Body of pancreas (tissue), 4 donors: ENCODE measurements at regions not wholly inside any gene's neighbourhood (a gene's known extent, or its start where the extent isn't known, plus 50 kb on each side); places are given as distances from the start of the nearest gene placed in this dataset.

Experiments used
- ATAC-seq: fragments of 150-250 bp; one replicate; pipeline ENCODE4 v1.9.1; 2016
- DNase-seq, 4 donors: peaks; one replicate each; pipeline ENCODE4 v3.0.0-alpha.2; 2019
- H3K27ac ChIP-seq, 4 donors: fragments of 200-600 bp; sonication (generic); 1 replicate in 3 of 4; 2 replicates in 1 of 4; pipeline versions ENCODE4 v1.5.1 to v1.6.1; 2016 to 2019; ENCODE audit warnings: mild to moderate bottlenecking in 1 of 4, mixed read lengths in 1 of 4, moderate library complexity in 1 of 4
- H3K27me3 ChIP-seq, 2 donors: fragments of 200-600 bp; sonication (generic); one replicate each; pipeline ENCODE4 v1.6.0; 2016; ENCODE audit warnings: mild to moderate bottlenecking in 1 of 2
- H3K36me3 ChIP-seq, 2 donors: fragments of 200-600 bp; sonication (generic); replicated peaks in 1 of 2; 2 replicates each; pipeline ENCODE4 v1.5.1; 2016; ENCODE audit warnings: low read depth in 2 of 2; ENCODE audit not compliant: insufficient read depth in 1 of 2
- H3K4me1 ChIP-seq: fragments of 200-600 bp; sonication (generic); one replicate; pipeline ENCODE4 v1.6.0; 2016
- H3K4me3 ChIP-seq, 2 donors: fragments of 200-600 bp; sonication (generic); 1 replicate in 1 of 2; 2 replicates in 1 of 2; pipeline ENCODE4 v1.5.1; 2016 to 2019
- H3K9me3 ChIP-seq, 3 donors: fragments of 200-600 bp; sonication (generic); 1 replicate in 2 of 3; 2 replicates in 1 of 3; pipeline ENCODE4 v1.5.1; 2016
- CTCF ChIP-seq, 7 experiments: fragments of 450-650 bp in 4 of 7; fragments of 200-600 bp in 3 of 7; sonication (generic) in 3 of 7; IDR thresholded peaks; one replicate each; pipeline ENCODE4 v1.5.1; 2016 to 2019; ENCODE audit warnings: antibody characterized with exemption in 7 of 7
- POLR2A ChIP-seq, 3 donors: fragments of 450-650 bp; IDR thresholded peaks; one replicate each; pipeline ENCODE4 v1.6.1; 2016; ENCODE audit warnings: antibody characterized with exemption in 3 of 3, mild to moderate bottlenecking in 2 of 3
- WGBS, 2 donors: methylation state at CpG; one replicate each; pipeline ENCODE4 v1.1.5; 2017; 5-methylcytosine and 5-hydroxymethylcytosine counted together
- intact Hi-C: fragments of 100-400 bp; cut with DNase I; formaldehyde crosslinking; loops from one replicate; pipeline ENCODE4 v1.15.1; 2023

GRCh38 chrX:10055430-10055829, 88.3 kb downstream of the CLDN34 start:
- WGBS, 2 donors = 98 to 100% methylated on average over 2 to 8 of the region's 8 CpGs
- TF ChIP-seq POLR2A (IDR thresholded peaks at IDR 0.05) (no peak), CTCF (IDR thresholded peaks at IDR 0.05) (no peak)
- Histone ChIP-seq H3K36me3 (no peaks in the 10 kb centered on the region), H3K9me3 (no peaks in the 10 kb centered on the region), H3K27ac (no peak overlapping the region), H3K27me3 (no peaks in the 10 kb centered on the region), H3K4me3 (no peak overlapping the region), H3K4me1 (peaks cover 17% of the 10 kb centered on the region)
- intact Hi-C loops = no loop called here
- DNase-seq (no peak), ATAC-seq (no peak)

DNA sequence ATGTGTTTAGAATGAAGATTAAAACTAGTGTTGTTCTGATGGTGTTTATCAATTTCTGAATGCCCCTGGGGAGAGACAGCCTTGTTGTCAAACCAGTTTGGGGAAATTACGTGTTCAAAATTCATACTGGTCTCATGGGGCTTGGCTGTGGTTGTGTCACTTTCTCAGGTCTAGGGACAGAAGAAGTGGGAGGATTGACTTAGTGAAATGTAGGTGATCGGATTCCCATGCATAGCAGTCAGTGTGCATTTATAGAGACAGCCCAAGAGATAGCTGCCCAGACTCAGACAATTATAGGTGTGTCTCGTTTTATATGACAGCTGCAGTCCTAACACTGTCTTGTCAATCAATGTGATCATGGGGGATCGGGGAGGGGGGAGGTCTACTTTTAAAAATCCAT, 94.4 kb upstream of the CLCN4 start:
- no peak for TF ChIP-seq POLR2A (IDR thresholded peaks at IDR 0.05)
- no peak for TF ChIP-seq CTCF (IDR thresholded peaks at IDR 0.05)
- DNase-seq (no peak), ATAC-seq (no peak)
- no peak overlapping the region for H3K4me3 ChIP-seq
- no peaks in the 10 kb centered on the region for H3K27me3 ChIP-seq
- no peak overlapping the region for H3K27ac ChIP-seq
- no peaks in the 10 kb centered on the region for H3K9me3 ChIP-seq
- 38 to 48% methylated on average over 4 of the region's 4 CpGs for WGBS, 2 donors
- H3K4me1 ChIP-seq = peaks cover 5% of the 10 kb centered on the region
- intact Hi-C loops = no loop called here
- H3K36me3 ChIP-seq = no peaks in the 10 kb centered on the region

DNA sequence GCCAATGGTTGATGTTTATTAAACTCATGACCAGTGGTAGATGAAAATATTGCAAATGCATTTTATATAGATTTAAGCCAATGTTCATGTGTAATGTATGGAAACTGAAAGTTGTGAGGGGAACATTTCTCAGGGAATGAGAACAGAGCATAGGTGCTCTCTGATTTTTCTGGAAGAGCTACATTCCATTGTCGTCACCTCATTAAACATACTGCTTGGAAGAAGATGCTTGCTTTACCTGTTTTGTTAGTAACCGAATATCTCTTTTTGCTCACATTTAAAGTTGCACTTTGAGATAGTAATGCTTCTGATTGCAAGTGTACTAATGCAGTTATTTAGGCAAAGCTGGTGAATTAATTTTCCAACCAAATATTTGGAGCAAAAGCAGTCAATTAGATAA, 93.8 kb upstream of the CLCN4 start:
- intact Hi-C loops = no loop called here
- Histone ChIP-seq H3K27me3 (no peaks in the 10 kb centered on the region), H3K36me3 (no peaks in the 10 kb centered on the region), H3K4me1 (peaks cover 5% of the 10 kb centered on the region), H3K4me3 (no peak overlapping the region), H3K9me3 (no peaks in the 10 kb centered on the region), H3K27ac (no peak overlapping the region)
- ATAC-seq (no peak), DNase-seq (no peak)
- 58 to 60% methylated on average over 2 of the region's 2 CpGs for WGBS, 2 donors
- TF ChIP-seq POLR2A (IDR thresholded peaks at IDR 0.05) (no peak), CTCF (IDR thresholded peaks at IDR 0.05) (no peak)

- no peaks in the 10 kb centered on the region for H3K9me3 ChIP-seq
- 10 to 47% methylated on average over 2 to 11 of the region's 11 CpGs for WGBS, 2 donors
- TF ChIP-seq CTCF (IDR thresholded peaks at IDR 0.05) = no peak
- TF ChIP-seq POLR2A (IDR thresholded peaks at IDR 0.05) = no peak
- no peak for ATAC-seq
- H3K4me3 ChIP-seq = no peak overlapping the region
- intact Hi-C loops = no loop called here
- H3K36me3 ChIP-seq = no peaks in the 10 kb centered on the region
- peaks cover 5% of the 10 kb centered on the region for H3K4me1 ChIP-seq
- peak in 3 of 4 donors; percentile 29 to 37 (median 30) for DNase-seq
- H3K27ac ChIP-seq = no peak overlapping the region
- no peaks in the 10 kb centered on the region for H3K27me3 ChIP-seq
Measured at GRCh38 chrX:10064736-10065135, 92.0 kb upstream of the CLCN4 start.

- Histone ChIP-seq H3K9me3 (no peaks in the 10 kb centered on the region), H3K4me3 (no peak overlapping the region), H3K27ac (peak overlapping the region in 1 of 4 donors; percentile 36), H3K36me3 (no peaks in the 10 kb centered on the region), H3K27me3 (no peaks in the 10 kb centered on the region), H3K4me1 (no peaks in the 10 kb centered on the region)
- no peak for DNase-seq
- intact Hi-C loops = no loop called here
- no peak for ATAC-seq
- TF ChIP-seq CTCF (IDR thresholded peaks at IDR 0.05) (no peak), POLR2A (IDR thresholded peaks at IDR 0.05) (no peak)
- WGBS, 2 donors = 85 to 88% methylated on average over 6 to 7 of the region's 7 CpGs
Measured at GRCh38 chrX:10070714-10071436, 85.9 kb upstream of the CLCN4 start.
